ENCODE measurements at regions not wholly inside any gene's neighbourhood (a gene's known extent, or its start where the extent isn't known, plus 50 kb on each side); places are given as distances from the start of the nearest gene placed in this dataset.

- Histone ChIP-seq H3K27me3 (ENCODE audit: control insufficient read depth, insufficient read depth, low read length) (no peaks in the 10 kb centered on the region), H2AFZ (ENCODE audit: low read length) (no peak overlapping the region), H3K79me2 (ENCODE audit: control insufficient read depth, insufficient read depth, low read length) (no peaks in the 10 kb centered on the region), H4K20me1 (ENCODE audit: control insufficient read depth, extremely low read depth, insufficient read depth, low read length) (no peaks in the 10 kb centered on the region), H3K9ac (ENCODE audit: insufficient read depth, low read length) (no peak overlapping the region), H3K4me2 (ENCODE audit: extremely low read depth, insufficient read depth, low read length) (no peak overlapping the region), H3K4me3 (replicated peaks in 1 of 4; ENCODE audit: control extremely low read depth in 1 of 4, insufficient read depth in 1 of 4, low read depth in 3 of 4, low read length in 4 of 4) (no peak overlapping the region), H3K36me3 (ENCODE audit: control insufficient read depth, insufficient read depth, low read length) (no peaks in the 10 kb centered on the region), H3K9me3 (ENCODE audit: control insufficient read depth, insufficient read depth, low read depth, low read length) (no peaks in the 10 kb centered on the region), H3K4me1 (ENCODE audit: control insufficient read depth, extremely low read depth, insufficient read depth, low read length) (no peaks in the 10 kb centered on the region), H3K27ac (ENCODE audit: insufficient read depth, low read length) (no peak overlapping the region)
- no peak for TF ChIP-seq CTCF (conservative IDR thresholded peaks at IDR 0.05 in 1 of 2, IDR thresholded peaks at IDR 0.05 in 1 of 2; ENCODE audit: low read depth in 1 of 2, low read length in 2 of 2)
- TF ChIP-seq EZH2 (IDR thresholded peaks at IDR 0.05; ENCODE audit: low read length, missing control alignments), result no peak
- no peak for DNase-seq (ENCODE audit: low read depth in 2 of 2)
These were observed 1977.9 kb downstream of the SUCLG1 start for GRCh38 chr2:82481207-82481606.

- TF ChIP-seq CTCF (conservative IDR thresholded peaks at IDR 0.05 in 1 of 2, IDR thresholded peaks at IDR 0.05 in 1 of 2; ENCODE audit: low read depth in 1 of 2, low read length in 2 of 2) (no peak), EZH2 (IDR thresholded peaks at IDR 0.05; ENCODE audit: low read length, missing control alignments) (no peak)
- H3K9me3 ChIP-seq (ENCODE audit: control insufficient read depth, insufficient read depth, low read depth, low read length), result no peaks in the 10 kb centered on the region
- no peaks in the 10 kb centered on the region for H3K4me1 ChIP-seq (ENCODE audit: control insufficient read depth, extremely low read depth, insufficient read depth, low read length)
- no peak for DNase-seq (ENCODE audit: low read depth in 2 of 2)
- no peak overlapping the region for H3K4me3 ChIP-seq (replicated peaks in 1 of 4; ENCODE audit: control extremely low read depth in 1 of 4, insufficient read depth in 1 of 4, low read depth in 3 of 4, low read length in 4 of 4)
- H3K27me3 ChIP-seq (ENCODE audit: control insufficient read depth, insufficient read depth, low read length), result no peaks in the 10 kb centered on the region
- no peak overlapping the region for H3K4me2 ChIP-seq (ENCODE audit: extremely low read depth, insufficient read depth, low read length)
- no peak overlapping the region for H2AFZ ChIP-seq (ENCODE audit: low read length)
- no peaks in the 10 kb centered on the region for H3K79me2 ChIP-seq (ENCODE audit: control insufficient read depth, insufficient read depth, low read length)
- no peaks in the 10 kb centered on the region for H3K36me3 ChIP-seq (ENCODE audit: control insufficient read depth, insufficient read depth, low read length)
- no peaks in the 10 kb centered on the region for H4K20me1 ChIP-seq (ENCODE audit: control insufficient read depth, extremely low read depth, insufficient read depth, low read length)
- H3K9ac ChIP-seq (ENCODE audit: insufficient read depth, low read length), result no peak overlapping the region
- no peak overlapping the region for H3K27ac ChIP-seq (ENCODE audit: insufficient read depth, low read length)
These were observed 1980.4 kb downstream of the SUCLG1 start for GRCh38 chr2:82478641-82479040.

GRCh38 chr2:82476094-82476493 lies 1983.0 kb downstream of the SUCLG1 start:
- no peaks in the 10 kb centered on the region for H3K4me1 ChIP-seq (ENCODE audit: control insufficient read depth, extremely low read depth, insufficient read depth, low read length)
- no peaks in the 10 kb centered on the region for H4K20me1 ChIP-seq (ENCODE audit: control insufficient read depth, extremely low read depth, insufficient read depth, low read length)
- no peaks in the 10 kb centered on the region for H3K79me2 ChIP-seq (ENCODE audit: control insufficient read depth, insufficient read depth, low read length)
- no peak overlapping the region for H3K27ac ChIP-seq (ENCODE audit: insufficient read depth, low read length)
- no peak overlapping the region for H3K9ac ChIP-seq (ENCODE audit: insufficient read depth, low read length)
- no peaks in the 10 kb centered on the region for H3K36me3 ChIP-seq (ENCODE audit: control insufficient read depth, insufficient read depth, low read length)
- H3K4me3 ChIP-seq (replicated peaks in 1 of 4; ENCODE audit: control extremely low read depth in 1 of 4, insufficient read depth in 1 of 4, low read depth in 3 of 4, low read length in 4 of 4), result no peak overlapping the region
- no peak for DNase-seq (ENCODE audit: low read depth in 2 of 2)
- no peak overlapping the region for H3K4me2 ChIP-seq (ENCODE audit: extremely low read depth, insufficient read depth, low read length)
- H3K27me3 ChIP-seq (ENCODE audit: control insufficient read depth, insufficient read depth, low read length), result no peaks in the 10 kb centered on the region
- no peaks in the 10 kb centered on the region for H3K9me3 ChIP-seq (ENCODE audit: control insufficient read depth, insufficient read depth, low read depth, low read length)
- TF ChIP-seq CTCF (conservative IDR thresholded peaks at IDR 0.05 in 1 of 2, IDR thresholded peaks at IDR 0.05 in 1 of 2; ENCODE audit: low read depth in 1 of 2, low read length in 2 of 2) (no peak), EZH2 (IDR thresholded peaks at IDR 0.05; ENCODE audit: low read length, missing control alignments) (no peak)
- no peak overlapping the region for H2AFZ ChIP-seq (ENCODE audit: low read length)

All from fibroblast of lung (primary cell).